GM13976 (cell line): ENCODE measurements at regions not wholly inside any gene's neighbourhood (a gene's known extent, or its start where the extent isn't known, plus 50 kb on each side); places are given as distances from the start of the nearest gene placed in this dataset.

Experiments
- DNase-seq: peaks from one replicate; pipeline ENCODE4 v3.0.0; 2012; ENCODE audit warnings: low spot score
- in situ Hi-C: fragments of 300-500 bp; cut with MboI; formaldehyde crosslinking; loops from one replicate; pipeline ENCODE4 v1.12.0; 2022; ENCODE audit warnings: low sequenced_read_pairs, mixed read lengths, inconsistent platforms; ENCODE audit not compliant: unreplicated experiment
- TF ChIP-seq, protein P1 (sequence below): IDR thresholded peaks from 2 replicates; pipeline ENCODE4 v1.5.1; 2012; ENCODE audit warnings: borderline replicate concordance, mild to moderate bottlenecking; ENCODE audit not compliant: insufficient read depth; ENCODE audit errors: extremely low read depth, missing control alignments, control extremely low read depth

DNA sequence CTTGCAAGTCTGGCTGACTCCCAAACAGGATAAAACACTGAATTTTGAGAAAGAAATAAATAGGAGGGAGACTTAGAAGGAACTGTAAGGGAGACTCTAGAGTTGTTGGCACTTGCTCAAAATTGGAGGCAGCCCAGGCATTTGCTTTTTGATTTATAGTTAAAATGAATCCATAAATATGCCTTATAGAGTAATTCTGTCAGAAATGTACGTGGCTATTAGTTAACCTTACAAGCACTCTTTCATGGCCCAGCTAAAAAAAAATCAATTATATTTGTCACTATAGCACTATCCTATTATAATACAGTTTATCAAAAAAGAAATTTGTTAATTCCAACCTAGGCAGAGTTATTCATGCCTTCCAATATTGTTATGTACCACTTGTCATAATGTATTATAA, 1000.0 kb upstream of the CHORDC1 start:
- no peak for DNase-seq
- TF ChIP-seq, protein P1, sequence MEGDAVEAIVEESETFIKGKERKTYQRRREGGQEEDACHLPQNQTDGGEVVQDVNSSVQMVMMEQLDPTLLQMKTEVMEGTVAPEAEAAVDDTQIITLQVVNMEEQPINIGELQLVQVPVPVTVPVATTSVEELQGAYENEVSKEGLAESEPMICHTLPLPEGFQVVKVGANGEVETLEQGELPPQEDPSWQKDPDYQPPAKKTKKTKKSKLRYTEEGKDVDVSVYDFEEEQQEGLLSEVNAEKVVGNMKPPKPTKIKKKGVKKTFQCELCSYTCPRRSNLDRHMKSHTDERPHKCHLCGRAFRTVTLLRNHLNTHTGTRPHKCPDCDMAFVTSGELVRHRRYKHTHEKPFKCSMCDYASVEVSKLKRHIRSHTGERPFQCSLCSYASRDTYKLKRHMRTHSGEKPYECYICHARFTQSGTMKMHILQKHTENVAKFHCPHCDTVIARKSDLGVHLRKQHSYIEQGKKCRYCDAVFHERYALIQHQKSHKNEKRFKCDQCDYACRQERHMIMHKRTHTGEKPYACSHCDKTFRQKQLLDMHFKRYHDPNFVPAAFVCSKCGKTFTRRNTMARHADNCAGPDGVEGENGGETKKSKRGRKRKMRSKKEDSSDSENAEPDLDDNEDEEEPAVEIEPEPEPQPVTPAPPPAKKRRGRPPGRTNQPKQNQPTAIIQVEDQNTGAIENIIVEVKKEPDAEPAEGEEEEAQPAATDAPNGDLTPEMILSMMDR: no peak
- in situ Hi-C loops: no loop called here

DNA sequence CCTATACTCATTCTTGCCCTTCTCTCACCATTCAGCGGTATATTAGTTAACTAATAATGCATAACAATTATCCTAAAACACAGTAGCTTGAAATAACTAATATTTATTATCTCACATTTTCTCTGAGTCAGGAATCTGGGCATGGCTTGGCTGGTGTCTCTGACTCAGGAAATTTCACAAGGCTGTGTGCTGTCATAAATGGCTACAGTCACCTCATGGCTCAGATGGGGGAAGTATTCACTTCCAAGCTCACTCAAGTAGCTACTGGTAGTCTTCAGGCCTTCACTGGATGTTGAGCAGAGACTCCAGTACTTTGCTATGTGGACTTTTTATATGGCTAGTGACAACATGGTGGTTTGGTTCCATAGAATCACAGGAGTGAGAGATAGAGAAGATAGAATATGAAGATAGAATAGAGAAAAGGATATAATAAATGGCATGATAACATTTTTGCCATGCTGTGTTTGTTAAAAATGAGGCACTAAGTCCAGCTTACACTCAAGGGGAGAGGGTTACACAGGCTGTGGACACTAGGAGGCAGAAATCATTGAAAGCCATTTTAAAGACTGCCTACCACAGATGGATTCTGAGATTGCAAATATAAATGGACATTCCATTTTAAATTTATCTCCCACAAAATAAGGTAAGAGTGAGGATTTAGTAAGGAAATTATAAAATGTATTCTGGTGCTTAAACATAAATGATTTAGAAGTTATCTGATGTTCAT, 997.8 kb upstream of the CHORDC1 start:
- DNase-seq: no peak
- TF ChIP-seq, protein P1: no peak
- in situ Hi-C loops: no loop called here

DNA sequence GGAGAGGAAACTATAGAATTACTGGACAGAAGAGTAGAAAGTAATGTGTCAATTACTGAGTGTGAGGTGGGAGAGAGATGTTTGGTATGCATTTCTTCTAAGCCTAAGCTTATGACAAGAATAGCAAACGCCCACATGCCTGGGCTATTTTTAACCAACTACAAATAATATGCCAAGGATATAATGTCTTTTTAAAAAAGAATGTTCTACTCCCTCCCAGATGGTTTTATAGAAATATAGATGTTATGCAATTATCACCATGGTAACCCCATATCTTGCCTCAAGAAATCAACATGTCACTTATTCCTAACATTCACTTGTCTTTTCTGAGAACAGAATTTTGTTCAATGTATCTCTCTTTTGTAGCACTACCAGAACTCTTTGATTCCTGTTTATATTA, 996.7 kb upstream of the CHORDC1 start:
- TF ChIP-seq, protein P1: no peak
- DNase-seq: no peak
- in situ Hi-C loops: no loop called here

DNA sequence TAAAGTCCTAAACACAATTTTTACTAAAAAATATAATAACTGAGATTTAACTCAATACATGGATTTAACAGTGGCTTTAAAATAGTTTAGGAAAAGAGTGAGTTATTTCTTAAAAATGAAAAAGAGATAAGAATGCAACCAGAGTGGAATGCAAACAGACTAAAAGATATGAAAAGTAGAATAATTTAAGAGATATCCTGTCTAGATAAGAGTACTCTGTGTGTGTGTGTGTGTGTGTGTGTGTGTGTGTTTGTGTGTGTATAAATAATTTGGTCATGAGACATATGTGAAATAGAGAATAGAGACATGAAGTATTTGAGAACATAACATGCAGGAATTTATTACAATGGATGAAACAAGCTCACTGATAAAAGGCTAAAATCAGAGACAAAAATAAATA, 986.9 kb upstream of the CHORDC1 start:
- in situ Hi-C loops: no loop called here
- DNase-seq: no peak
- TF ChIP-seq, protein P1: no peak

DNA sequence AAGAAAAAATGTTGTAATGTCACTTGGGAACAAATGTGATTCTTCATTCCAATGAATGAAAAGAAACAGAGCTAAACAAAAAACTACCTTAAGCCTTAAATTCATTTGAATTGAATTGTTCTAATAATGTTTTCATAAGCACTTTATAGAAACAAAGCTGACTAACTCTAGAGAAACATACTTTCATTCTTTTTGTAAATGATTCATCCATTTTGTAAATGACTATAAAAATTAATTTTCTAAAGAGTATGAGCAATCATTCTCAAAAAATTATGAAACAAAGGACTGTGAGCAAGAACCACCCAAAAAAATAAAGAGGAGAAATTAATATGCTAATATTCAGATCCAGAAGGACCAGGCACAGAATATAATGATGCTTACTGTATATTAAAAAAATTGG, 986.5 kb upstream of the CHORDC1 start:
- in situ Hi-C loops: no loop called here
- TF ChIP-seq, protein P1: no peak
- DNase-seq: no peak

DNA sequence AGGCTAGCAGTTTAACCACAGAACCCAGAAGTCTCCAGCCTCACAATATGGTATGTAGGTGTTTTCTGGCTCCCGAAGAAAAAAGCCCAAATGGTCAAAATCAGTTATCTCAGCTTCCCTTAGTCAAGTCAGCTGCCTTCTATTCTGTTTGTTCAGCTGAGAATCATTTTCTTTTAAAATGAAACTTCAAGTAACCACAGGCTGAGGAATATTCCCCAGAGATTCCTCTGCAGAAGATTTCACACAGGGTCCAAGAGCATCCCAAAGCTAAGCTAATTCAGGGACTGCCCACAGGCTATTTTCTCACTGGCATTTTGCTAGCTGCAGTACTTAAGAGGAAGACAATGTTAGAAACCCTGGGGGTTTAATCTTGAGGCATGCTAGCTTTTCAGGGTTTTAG, 977.0 kb upstream of the CHORDC1 start:
- DNase-seq: no peak
- TF ChIP-seq, protein P1: no peak
- in situ Hi-C loops: no loop called here
